DND-41 (cell line): ENCODE measurements at regions not wholly inside any gene's neighbourhood (a gene's known extent, or its start where the extent isn't known, plus 50 kb on each side); places are given as distances from the start of the nearest gene placed in this dataset.

ENCODE experiments used
- CTCF ChIP-seq: IDR thresholded peaks from 2 replicates; pipeline ENCODE4 v1.5.1; 2012; ENCODE audit warnings: borderline replicate concordance, low read length, moderate library complexity, mild to moderate bottlenecking; ENCODE audit not compliant: poor library complexity, severe bottlenecking; ENCODE audit errors: extremely low read depth
- EZH2 ChIP-seq: IDR thresholded peaks from 3 replicates; pipeline ENCODE4 v1.6.1; 2012; ENCODE audit warnings: borderline replicate concordance, low read depth, mild to moderate bottlenecking, moderate library complexity, low read length, inconsistent platforms; ENCODE audit not compliant: severe bottlenecking

- TF ChIP-seq CTCF (no peak), EZH2 (no peak)
These were observed 142.9 kb upstream of the HDAC4 start for GRCh38 chr2:239543702-239544101.
